GM19238 (cell line): ENCODE measurements at regions not wholly inside any gene's neighbourhood (a gene's known extent, or its start where the extent isn't known, plus 50 kb on each side); places are given as distances from the start of the nearest gene placed in this dataset.
A peak's percentile ranks its signal among the peaks of the same experiment; 100 is the strongest.
"Not testable (repeated sequence)": the region's sequence is repeated elsewhere in the genome, so short reads cannot be mapped to it uniquely, and the experiment has no call there.

ENCODE experiments used
- DNase-seq: peaks from one replicate; pipeline ENCODE4 v3.0.0; 2011; ENCODE audit warnings: low spot score; ENCODE audit not compliant: insufficient read length

- no peak for DNase-seq
Measured at GRCh38 chr3:35849496-35849895, 210.2 kb downstream of the ARPP21 start.

DNA sequence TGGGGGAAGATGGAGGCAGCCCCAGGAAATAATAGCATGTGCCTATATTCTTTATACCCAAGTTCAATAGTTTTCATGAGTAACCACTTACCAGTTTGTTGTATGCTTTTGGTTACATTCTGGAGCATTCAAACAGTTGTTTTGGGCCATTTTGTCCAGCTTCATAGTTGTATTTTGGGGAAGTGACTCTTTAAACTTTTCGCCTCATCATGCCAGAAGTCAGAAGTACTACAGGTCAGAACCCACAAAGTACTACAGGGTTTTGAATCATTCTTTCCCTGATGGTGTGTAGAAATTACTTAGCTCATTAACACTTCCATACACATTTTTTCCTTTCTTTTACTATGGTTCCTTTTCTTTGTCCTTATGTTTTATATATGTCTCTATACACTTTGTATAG, 210.6 kb downstream of the ARPP21 start:
- no peak for DNase-seq

DNA sequence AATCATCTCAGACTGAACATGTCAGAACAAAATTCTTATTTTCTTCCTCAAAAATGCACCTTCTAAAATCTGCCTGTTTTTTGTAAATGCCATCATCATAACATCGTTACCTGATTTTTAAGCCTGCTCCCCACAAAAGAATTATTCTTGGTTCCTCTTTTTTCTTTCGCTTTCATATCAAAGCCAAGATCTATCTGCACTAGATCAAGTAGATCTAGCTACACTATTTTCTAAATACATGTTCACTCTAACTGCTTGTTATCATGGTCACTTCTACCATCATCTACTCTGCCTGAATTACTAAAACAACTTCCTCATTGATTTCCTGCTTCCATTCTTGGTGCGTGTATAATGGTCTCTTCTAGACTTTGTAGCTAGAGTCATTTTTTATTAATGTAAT, 217.7 kb downstream of the ARPP21 start:
- DNase-seq: no peak

- DNase-seq: no peak
Measured at GRCh38 chr3:35862057-35862456, 222.7 kb downstream of the ARPP21 start.

- DNase-seq: no peak
Measured at GRCh38 chr3:35864871-35865270, 225.5 kb downstream of the ARPP21 start.

DNA sequence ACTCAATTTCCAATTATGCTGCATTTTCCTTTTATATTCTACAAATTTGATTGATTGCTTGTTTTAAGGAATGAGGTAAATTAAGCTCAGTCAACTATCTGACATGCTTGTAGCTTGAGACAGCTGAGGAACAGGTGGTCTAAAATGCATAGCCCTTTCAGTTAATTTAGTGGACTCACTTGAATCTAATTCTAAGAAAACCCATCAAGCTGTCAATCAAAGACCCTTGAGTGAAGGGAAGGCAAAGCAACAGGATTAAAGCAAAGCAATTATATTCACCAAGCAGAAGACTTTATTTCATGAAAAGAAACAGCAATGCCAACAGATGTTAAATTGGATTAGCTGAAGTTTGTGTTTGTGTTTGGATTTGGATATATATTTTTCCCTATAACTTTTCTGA, 228.5 kb downstream of the ARPP21 start:
- DNase-seq: no peak

DNA sequence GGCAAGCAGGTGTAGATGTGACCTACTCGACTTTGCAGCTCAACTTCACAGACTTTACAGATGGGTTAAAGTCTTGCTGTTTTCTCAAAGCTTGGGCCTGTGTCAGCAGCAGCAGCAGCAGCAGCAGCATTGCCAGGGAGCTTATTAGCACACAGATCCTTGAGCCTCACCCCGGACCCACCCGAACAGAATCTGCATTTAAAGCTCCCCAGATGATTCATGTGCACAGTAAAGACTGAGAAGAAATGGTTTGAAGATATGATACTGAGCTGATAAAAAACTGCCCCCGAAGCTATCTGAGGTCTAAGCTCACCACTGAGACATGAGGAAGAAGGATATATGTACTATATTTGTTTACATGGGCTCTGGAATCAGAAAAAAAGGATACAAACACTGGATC, 231.7 kb downstream of the ARPP21 start:
- no peak for DNase-seq

- no peak for DNase-seq
Measured at GRCh38 chr3:35883929-35884328, 244.6 kb downstream of the ARPP21 start.

DNA sequence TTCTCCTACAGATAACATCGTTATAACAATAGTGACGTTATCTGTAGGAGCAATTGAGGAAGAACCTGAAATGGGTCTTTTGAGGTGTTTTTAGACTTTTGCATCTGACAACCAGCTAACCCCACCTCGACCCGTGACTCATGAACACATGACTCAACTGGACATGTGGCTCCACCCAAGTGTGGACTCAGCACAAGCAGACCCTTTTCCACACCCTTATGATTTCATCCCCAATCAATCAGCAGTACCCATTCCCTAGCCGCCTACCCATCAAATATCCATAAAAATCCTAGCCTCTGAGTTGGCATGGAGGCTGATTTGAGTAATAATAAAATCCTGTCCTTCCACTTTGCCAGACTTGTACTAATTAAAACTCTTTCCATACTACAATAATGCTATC, 255.4 kb downstream of the ARPP21 start:
- DNase-seq: no peak

DNA sequence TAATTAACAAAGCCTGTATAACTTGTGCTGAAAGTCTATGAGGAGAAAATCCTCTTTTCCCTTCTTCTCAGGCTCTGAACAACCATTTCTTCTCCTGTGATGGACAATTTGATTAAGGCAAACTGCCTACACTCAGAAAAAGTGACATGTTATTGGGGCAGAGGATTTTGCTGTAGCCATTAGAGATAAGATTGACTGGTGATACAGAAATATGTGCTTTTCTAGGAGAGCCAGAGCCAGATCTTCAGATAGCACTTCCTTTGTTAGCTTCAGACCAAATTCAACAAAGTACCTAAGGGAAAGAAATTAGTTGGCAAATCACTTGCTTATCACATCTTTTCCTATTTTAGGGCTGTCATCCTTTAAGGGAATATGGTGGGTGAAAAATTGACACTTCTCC, 259.9 kb downstream of the ARPP21 start:
- no peak for DNase-seq

GRCh38 chr3:35900079-35900478, 260.8 kb downstream of the ARPP21 start:
- DNase-seq: no peak

DNA sequence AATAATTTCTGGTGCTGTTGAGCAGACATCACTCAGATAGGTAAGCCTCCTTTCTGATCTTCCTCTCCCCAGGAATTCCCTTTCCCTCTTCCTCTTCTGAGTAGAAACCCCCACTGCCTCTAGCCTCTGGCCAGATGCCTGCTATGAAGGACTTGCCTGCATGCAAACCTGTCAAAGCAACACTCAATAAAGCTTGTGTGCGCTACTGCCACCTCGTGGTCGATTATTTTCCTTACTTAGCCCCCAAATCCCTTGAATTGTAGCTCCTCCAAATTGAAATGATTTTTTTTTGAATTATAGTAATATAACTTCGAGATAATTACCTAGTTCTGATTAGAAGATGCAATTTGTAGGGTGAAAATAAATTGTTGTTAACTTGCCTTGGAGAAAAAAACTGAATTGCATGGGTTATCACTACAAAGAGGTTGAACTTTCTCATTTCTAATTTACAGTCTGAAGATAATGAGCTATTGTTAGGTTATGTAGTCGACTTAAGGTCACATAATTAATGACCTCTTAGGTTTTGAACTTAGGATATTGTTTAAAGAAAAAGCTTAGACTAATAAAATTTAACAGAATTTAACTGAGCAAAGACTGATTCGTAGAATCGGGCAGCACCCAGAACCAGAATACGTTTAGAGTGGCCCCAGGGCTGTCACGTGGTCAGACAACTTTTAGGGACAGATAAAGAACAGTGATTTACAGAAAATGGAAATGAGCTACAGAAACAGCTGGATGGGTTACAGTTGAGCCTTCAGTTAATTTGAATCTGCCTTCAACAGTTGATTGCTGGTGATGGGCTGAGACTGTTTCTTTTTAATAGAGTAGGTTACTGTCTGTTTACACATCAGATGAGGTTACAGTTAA, 269.3 kb downstream of the ARPP21 start:
- DNase-seq: peak; percentile 11

DNA sequence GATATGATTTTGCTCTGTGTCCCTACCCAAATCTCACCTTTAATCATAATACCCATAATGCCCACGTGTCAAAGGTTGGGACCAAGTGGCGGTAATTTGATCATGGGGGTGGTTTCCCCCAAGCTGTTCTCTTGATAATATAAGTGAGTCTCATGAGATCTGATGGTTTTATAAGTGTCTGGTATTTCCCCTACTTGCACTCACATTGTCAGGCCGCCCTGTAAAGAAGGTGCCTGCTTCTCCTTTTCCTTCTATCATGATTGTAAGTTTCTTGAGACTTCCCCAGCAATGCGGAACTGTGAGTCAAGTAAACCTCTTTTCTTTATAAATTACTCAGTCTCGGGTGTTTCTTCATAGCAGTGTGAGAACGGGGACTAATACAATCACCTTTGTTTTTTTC, 279.8 kb downstream of the ARPP21 start:
- DNase-seq: no peak

GRCh38 chr3:35921718-35922117, 282.4 kb downstream of the ARPP21 start:
- DNase-seq: no peak

- DNase-seq: not testable (repeated sequence)
Measured at GRCh38 chr3:35924070-35924469, 284.7 kb downstream of the ARPP21 start.

GRCh38 chr3:35927441-35927840, 288.1 kb downstream of the ARPP21 start:
- no peak for DNase-seq

DNA sequence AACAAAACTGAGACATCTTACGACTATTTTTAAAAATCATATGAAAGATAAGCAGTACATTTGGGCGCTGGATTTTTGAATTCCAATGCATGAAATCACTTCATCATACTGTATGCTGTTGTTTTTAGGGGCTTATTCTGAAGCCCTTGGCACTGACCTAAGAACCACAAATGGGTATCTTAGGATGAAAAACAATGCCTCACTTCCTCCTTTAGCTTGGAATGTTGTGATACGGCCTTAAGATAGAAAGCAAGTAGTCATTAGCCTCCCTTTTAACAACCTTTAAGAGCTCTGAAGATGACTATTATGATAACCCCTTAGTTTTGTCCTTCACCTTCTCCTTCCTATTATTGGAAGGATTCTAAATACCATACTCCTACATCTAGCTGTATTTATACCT, 289.8 kb downstream of the ARPP21 start:
- DNase-seq: no peak

GRCh38 chr3:35931867-35932266, 292.5 kb downstream of the ARPP21 start:
- DNase-seq: no peak

DNA sequence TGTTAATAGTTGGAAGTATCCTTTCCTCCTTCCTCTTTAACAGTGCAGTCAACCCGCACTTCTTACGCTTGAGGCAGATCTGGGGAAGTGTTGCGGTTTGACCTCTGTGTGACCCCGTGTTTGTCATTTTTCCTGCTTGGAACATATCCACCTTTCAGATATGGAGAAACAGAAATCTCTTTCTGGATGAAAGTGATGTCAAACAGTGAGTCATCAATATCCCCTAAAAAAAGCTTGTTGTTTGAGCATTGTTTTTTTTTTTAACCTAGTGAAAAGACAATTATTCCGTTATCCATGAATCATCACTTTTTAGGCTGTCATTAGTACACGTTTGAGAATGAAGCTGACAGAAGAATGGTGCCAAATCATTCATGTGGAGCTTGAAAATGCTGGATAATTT, 293.7 kb downstream of the ARPP21 start:
- no peak for DNase-seq

DNA sequence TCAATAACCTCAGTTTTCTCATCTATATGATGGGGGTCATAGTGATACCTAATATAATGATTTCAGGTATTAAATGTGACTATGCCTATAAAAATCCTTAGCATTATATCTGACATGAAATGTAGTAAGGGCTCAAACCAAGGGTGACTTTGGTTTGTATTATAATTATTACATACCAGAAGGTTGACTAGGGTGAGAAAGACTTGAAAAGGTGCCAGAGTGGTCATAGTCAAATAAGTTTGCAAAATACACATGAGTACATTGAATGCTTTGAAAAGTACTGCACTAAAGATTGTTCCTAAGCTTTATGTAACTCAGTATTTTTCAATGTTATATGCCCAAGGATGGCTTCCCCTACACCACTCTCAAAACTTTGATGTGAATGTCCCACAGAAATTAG, 297.2 kb downstream of the ARPP21 start:
- no peak for DNase-seq

GRCh38 chr3:35944926-35945710, 305.8 kb downstream of the ARPP21 start:
- DNase-seq: no peak

GRCh38 chr3:35946121-35946853, 307.0 kb downstream of the ARPP21 start:
- no peak for DNase-seq
